COLO668 (cell line): ENCODE measurements at regions not wholly inside any gene's neighbourhood (a gene's known extent, or its start where the extent isn't known, plus 50 kb on each side); places are given as distances from the start of the nearest gene placed in this dataset.

Experiments
- DNase-seq: peaks from one replicate; lab custom pipeline; 2025; ENCODE audit not compliant: unreplicated experiment; lab: John Stamatoyannopoulos, UW

DNA sequence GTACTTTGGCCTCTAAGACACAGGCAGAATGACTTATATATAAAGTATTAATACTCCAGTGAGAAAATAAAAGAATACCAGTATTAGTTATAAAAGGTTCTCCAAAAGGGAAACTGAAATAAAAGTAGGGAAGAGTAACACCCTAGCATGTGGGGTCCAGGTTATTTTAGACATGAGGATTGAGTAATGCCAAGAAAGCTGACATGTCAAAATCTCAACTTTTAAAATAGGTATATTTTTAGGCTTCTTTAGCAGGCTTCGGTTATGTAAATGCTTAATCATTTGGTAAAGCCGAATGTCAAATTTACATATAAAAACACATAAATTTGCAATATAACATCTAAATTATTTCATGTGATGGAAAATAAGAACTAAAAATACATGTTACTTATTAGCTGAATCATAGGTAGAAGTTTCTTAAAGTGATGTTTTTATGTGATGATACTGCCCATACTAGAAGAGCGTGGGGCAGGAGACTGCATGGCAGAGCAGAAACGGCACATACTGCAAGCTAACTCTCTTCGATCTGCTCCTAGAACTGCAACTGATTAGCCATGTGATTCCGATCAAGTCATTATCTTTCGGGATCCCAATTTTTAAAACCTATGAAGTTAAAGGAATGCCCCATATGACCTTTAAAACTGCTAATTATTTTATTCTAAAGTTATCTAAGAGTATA, 129.4 kb upstream of the DST start:
- DNase-seq: no peak

GRCh38 chr6:56771189-56771588, 128.5 kb upstream of the DST start:
- no peak for DNase-seq

- DNase-seq: no peak
Observed at GRCh38 chr6:56770011-56770520, 127.4 kb upstream of the DST start.

DNA sequence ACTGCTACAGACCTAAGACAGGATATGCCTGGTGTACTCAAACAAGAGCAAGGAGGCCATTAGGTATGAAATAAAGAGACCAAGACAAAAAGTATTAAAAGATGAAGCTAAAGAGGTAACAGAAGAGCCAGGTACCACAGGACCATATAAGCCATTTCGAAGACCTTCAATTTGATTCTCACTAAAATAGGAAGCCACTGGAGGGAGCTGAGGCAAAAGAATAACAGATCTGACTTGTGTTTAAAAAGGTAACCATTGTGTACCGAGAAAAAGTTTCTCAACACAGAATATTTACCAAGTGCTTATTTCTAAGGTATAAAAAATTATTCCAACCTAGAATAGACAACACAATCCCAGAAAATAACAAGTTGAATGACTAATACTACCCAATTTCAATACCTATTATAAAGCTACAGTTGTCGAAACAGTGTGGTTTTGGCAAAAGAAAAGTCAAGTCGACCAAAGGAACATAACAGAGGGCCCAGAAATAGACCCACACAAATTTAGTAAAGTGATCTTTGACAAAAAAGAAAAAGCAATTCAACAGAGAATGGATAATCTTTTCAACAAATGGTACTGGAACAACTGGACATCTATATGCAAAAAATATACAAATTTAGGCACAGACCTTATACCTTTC, 125.3 kb upstream of the DST start:
- DNase-seq: no peak

DNA sequence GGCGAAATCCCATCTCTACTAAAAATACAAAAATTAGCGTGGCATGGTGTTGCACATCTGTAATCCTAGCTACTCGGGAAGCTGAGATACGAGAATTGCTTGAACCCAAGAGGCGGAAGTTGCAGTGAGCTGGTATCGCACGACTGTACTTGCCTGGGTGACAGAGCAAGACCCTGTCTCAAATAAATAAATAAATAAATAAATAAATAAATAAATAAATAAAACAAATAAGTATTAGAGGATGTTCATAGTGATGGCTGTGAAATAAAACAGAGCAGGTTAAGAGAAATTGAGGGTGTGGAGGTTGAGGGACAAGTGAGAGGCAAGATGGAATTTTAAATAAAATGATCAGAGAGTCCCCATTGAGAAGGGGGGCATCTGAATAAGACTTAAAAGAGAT, 124.7 kb upstream of the DST start:
- no peak for DNase-seq

DNA sequence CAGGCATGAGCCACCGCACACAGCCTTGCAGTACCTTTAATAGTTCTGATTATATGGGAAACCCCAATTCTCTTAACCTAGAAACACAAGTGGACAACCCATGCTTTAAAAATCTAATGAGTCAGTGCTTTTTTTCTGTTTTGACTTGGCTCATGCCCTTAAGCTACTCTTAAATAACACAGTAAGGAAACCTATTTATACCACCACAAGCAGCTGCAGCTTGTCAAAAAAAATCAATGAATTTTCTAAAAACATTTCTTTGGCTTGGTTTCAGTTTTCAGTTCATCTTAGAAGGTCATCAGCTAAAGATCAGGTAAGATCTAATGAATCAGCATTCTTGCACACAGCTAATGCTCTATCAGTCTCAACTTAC, 124.1 kb upstream of the DST start:
- DNase-seq: no peak

GRCh38 chr6:56766139-56766805, 123.6 kb upstream of the DST start:
- no peak for DNase-seq

- no peak for DNase-seq
Observed at GRCh38 chr6:56765494-56765893, 122.8 kb upstream of the DST start.

DNA sequence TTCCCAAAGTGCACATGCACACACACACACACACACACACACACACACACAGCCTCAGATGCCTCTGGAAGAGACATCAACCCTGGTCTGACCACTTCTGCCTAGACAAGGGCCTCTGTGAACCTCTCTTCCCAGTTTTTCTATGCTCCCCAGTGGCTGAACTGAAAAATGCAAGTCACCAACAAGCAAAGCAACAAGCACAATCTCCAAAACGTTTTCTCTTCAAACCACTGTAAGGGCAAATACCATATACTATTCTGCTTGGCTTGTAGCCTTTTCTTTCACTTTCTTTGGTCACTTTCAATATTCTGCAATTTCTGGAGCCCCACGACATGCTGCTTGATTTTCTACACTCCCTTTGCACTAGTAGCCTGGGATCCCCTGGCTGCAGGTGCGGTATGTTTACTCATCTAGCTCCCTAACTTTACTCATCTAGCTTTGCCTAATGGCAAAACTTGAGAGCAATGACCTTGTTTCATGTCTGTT, 121.4 kb upstream of the DST start:
- peak; percentile 14 for DNase-seq

GRCh38 chr6:56761651-56762050, 119.0 kb upstream of the DST start:
- no peak for DNase-seq

DNA sequence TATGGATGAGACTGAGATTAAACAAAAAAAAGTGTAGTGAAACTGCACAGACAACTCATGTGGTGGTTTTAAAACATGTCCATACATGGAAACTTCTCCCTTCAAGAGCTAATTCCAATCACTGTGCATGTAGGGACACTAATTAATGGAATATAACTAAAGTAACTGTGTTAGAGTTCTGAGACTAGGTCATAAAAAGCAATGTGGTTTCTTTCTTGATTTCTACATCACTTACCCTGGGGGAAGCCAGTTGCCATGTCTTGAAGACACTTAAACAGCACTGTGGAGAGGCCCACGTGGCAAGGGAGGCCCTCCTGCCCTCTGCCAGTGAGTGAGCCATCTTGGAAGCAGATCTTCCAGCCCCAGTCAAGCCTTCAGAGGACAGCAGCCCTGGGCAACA, 118.2 kb upstream of the DST start:
- no peak for DNase-seq

DNA sequence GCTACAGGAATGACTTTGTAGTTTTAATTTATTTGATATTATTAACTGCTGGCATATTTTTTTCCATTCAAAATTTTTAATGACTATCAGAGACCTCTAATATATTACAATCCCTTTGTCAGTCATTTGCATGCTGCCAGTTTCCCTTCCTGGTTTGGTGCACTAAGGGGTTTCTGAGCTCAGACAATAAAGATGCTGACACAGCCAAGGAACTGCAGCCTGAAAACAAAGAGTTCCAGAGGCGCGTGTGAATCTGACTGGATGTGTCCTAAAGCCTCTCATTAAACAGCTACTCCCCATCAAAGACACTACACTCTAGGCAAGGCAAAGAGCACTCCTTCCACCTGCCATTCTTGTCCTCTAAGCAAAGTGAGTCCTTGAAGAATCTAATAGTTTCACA, 116.8 kb upstream of the DST start:
- no peak for DNase-seq

GRCh38 chr6:56758553-56758952, 115.9 kb upstream of the DST start:
- no peak for DNase-seq

GRCh38 chr6:56758120-56758519, 115.4 kb upstream of the DST start:
- DNase-seq: no peak

- no peak for DNase-seq
Observed at GRCh38 chr6:56757588-56757984, 114.9 kb upstream of the DST start.

DNA sequence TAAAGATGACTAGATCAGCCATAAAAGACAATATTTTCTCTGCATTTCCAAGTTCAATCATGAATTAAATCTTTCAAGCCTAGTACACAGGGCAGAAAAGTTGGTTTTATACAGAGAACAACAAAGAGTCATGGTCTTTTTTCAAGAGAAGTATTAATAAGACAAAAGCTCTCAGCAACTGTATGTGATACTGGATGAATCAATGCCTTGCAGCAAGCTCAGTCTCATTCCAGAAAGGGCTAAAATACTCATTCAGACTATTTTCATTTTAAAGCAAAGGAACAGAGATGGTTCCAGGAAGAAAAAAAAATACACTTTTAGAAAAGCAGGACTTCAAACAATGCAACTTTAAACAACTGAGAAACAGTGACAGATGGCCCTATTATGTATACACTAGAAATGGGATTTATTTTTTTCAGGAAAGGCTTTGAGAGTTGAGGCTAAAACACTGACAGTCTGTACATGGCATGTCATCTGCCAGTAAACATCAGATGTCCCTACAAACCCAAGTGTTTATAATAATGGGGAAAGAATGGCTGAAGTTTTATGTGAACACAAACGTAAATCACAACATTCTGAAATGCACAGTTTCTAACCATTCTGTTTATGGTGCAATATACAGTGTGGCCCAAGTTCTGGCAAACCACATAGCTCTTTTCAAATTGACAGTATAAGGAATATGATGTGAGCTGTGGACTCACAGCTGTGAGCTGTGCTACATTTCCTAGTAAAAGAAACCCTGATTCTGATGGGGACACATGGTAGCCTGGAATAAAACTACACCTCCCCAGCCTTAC, 114.3 kb upstream of the DST start:
- DNase-seq: no peak

GRCh38 chr6:56756219-56756789, 113.6 kb upstream of the DST start:
- DNase-seq: no peak

GRCh38 chr6:56755040-56755439, 112.4 kb upstream of the DST start:
- DNase-seq: no peak

- no peak for DNase-seq
Observed at GRCh38 chr6:56753811-56754210, 111.1 kb upstream of the DST start.

DNA sequence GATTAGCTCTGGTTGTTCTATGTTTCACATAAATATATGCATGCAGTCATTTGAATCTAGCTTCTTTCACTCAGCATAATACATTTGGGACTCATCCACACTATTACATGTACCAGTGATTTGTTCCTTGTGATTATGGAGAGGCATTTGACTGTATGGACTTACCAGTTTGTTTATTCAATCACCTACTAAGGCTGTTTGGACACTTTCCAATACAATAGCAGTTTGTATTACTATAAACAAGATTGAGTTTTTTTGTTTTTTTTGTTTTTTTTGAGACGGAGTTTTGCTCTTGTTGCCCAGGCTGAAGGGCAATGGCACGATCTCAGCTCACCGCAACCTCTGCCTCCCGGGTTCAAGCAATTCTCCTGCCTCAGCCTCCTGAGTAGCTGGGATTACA, 109.8 kb upstream of the DST start:
- no peak for DNase-seq

DNA sequence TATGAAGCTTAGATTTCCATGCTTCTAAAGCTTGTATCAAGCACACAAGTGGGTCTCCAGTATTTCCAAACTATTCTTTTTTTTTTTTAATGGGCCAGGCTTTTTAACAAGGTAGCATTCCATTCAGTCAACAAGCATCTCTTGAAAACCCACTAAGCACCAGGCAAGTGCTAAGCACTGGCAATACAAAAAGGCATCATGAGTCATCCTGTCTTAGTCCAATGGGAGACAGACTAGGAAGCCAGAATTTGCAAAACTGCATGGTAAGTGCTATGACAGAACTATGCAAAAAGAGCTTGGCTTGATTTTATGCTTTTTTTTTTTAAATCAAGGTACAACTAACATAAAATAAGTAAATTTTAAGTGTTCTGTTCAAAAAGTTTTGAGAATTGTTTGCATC, 109.3 kb upstream of the DST start:
- no peak for DNase-seq
